HG03095 (cell line): ENCODE measurements at regions not wholly inside any gene's neighbourhood (a gene's known extent, or its start where the extent isn't known, plus 50 kb on each side); places are given as distances from the start of the nearest gene placed in this dataset.
"Not testable (repeated sequence)": the region's sequence is repeated elsewhere in the genome, so short reads cannot be mapped to it uniquely, and the experiment has no call there.

ENCODE experiments used
- ATAC-seq: cut with Tn5 transposase; IDR thresholded peaks from one replicate; pipeline ENCODE4 v1.9.1; 2021; ENCODE audit warnings: moderate library complexity; ENCODE audit not compliant: unreplicated experiment

DNA sequence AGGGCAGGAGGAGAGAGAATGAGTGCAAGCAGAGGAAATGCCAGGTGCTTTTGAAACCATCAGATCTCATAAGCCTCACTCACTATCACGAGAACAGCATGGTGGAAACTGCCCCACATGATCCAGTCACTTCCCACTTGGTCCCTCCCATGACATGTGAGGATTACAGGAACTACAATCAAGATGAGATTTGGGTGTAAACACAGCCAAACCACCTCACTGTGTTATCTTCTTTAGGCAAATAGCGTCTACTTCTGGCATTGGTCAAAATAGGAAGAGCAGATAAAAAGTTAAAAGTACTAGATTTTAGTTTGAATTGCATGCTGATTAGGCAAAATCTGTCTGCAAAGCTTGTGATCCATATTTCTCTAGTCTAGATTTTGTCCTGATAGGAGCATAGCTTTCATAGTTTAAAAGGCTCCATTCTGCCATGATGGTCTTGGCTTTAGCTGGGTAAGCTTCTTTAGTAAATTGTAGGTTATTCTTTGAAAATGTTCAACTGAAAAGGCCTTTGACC lies 267.5 kb downstream of the NKX6-1 start:
- no peak for ATAC-seq

GRCh38 chr4:84224522-84224921 lies 274.6 kb downstream of the NKX6-1 start:
- ATAC-seq: no peak

DNA sequence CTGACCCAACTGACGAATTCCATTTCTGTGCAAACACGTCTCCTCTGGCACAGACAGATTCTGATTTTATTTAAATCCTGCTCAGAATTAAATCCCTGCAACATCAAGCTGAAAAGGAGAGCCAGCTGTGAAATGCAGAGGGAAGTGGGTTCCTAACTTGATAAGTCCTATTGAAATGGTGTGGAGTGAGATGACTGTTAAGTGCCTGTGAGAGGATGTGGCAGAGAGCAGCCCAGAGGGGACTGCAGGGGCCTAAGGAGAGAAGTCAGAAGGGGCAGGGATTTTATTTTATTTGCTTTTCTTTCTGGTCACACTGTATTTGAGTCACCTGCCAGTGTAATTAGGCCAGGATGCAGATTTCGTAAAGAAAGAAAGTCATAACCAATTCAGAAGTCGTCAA lies 277.4 kb downstream of the NKX6-1 start:
- ATAC-seq: no peak

- peak; percentile 59 for ATAC-seq
Measured at GRCh38 chr4:84220990-84221389, 278.1 kb downstream of the NKX6-1 start.

DNA sequence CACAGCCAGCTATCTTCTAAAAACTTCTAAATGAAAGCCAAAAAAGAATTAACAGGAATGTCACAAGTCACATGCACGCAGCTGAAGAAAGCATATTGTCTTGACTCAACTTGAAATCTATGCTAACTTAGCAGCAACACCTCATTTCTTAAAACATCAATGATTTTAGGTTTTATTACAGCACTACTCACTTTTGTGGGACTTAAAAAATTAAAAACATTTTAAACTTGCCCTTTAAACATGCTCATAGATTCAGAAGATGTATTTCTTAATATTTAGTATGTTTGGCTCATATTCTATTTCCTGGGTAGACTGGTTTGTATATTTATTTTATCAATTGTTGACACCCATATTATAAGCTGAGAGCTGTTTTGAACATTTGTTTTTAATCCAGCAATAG lies 279.4 kb downstream of the NKX6-1 start:
- no peak for ATAC-seq

DNA sequence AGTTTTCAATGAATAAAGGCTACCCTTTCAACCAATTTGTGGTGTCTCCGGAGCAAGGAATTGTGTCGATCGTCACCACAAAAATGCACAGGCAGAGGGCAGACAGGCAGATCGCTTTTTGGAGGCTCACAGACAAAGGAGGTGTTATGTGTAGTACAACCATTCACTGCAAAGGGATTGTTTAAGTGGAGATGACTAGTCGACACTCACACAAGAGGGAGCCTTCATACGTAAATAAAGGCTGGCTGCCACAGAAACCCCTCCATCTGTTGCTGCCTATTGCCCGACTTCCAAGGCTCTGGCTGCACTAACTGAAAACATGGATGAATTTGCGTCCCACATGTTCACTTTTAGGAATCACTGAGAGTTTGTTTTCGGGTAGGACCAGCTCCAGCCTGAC lies 281.1 kb downstream of the NKX6-1 start:
- ATAC-seq: no peak

GRCh38 chr4:84215217-84215616 lies 283.9 kb downstream of the NKX6-1 start:
- no peak for ATAC-seq

- not testable (repeated sequence) for ATAC-seq
Measured at GRCh38 chr4:84206226-84206625, 292.9 kb downstream of the NKX6-1 start.

- ATAC-seq: no peak
Measured at GRCh38 chr4:84189144-84189543, 309.9 kb downstream of the NKX6-1 start.

- no peak for ATAC-seq
Measured at GRCh38 chr4:84179409-84179808, 319.7 kb downstream of the NKX6-1 start.

- no peak for ATAC-seq
Measured at GRCh38 chr4:84177831-84178542, 321.1 kb downstream of the NKX6-1 start.

DNA sequence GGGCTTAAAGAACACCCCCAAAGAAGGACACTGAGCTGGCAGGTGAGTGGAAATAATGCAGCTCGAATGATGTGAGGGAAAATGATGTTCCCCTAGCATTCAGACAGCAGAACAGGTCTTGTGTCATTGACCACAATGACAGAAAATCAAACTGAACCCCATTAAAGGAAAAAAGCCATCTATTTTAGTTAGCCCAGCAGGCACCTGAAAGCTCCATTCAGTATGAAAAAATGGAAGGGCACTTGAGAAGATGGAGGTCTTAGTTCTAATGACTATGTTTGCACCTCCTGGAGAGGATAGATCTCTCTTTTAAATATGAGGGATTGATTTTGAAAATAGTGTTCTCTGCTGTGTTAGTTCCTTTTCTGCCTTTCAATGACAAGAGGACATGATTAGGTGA lies 323.1 kb downstream of the NKX6-1 start:
- ATAC-seq: no peak

- ATAC-seq: no peak
Measured at GRCh38 chr4:84171871-84172270, 327.2 kb downstream of the NKX6-1 start.

- ATAC-seq: no peak
Measured at GRCh38 chr4:84167564-84167963, 331.5 kb downstream of the NKX6-1 start.

GRCh38 chr4:84167093-84167492 lies 332.0 kb downstream of the NKX6-1 start:
- ATAC-seq: no peak

DNA sequence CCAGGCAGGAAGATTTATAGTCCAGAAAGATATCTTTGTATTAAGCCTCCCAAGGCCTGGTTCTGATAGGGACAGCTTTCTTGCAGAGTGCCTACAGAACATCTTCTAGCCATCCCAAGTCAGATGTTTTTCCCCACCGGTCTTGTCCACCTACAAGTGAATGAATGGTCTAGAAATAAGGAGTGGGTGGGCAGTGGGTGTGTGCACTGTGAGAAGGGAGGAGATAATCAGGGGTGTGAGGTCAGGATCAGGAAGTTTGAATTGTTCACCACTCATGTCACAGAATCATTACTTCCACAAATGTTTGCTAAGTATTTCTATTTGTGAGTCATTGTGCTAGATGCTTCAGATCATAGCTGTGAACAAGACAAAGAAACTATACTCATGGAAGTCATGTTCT lies 332.6 kb downstream of the NKX6-1 start:
- no peak for ATAC-seq

DNA sequence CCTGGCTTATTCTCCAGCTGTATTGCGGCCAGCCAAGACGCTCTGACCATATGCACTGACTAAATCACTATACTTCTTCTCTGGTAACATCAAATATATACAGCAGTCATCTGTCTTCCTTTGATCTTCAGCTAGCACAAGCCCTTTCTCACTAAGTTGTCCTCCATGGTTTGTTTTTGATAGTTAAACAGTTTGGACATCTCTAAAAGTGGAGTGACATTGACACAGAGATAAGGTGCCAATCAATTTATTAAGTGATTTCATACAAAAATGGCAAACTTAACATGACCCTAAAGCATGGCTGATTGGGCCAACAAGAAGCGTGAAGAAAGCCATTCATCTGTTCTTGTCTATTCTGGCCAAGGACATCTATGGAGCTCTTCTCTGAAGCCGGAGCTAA lies 334.9 kb downstream of the NKX6-1 start:
- ATAC-seq: no peak

DNA sequence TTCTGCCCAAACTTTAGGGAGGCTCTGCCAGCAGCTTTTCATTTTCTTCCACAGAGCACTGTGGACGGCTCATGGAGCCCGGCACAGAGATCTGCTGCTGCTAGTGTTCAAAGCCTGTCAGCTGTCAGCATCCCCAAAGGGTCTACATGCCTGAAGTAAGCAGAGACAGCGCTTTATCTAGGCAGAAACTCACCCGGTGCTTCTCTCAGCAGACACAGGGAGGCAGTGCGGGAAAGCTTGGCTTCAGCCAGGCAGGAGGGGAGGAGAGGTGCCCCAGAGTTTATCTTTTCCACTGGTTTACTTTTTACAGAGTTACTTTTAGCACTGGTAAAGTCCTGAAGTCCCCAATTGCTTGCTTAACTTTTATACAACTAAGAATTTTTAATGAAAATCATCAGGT lies 339.3 kb downstream of the NKX6-1 start:
- ATAC-seq: no peak

GRCh38 chr4:84158670-84159069 lies 340.4 kb downstream of the NKX6-1 start:
- no peak for ATAC-seq

DNA sequence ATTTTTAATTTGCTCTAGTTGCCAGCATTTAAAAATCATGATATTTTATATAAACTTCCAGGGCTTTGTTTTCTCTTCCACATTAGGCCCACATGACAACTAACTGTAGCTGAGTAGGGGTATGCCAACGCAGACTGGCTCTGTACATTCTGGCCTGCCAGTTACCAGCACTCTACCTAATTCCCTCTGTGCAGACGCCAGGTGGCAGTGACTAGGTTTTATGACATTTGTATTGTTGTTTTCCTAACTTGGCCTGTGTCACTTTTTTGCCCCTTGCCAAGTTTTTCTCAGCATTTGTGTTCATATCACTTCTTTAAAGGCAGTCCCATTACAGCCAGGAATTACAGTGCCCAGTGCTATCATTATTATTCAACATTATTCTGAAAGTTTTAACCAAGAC lies 347.5 kb downstream of the NKX6-1 start:
- no peak for ATAC-seq

GRCh38 chr4:84150177-84150576 lies 348.9 kb downstream of the NKX6-1 start:
- no peak for ATAC-seq

GRCh38 chr4:84147831-84148230 lies 351.3 kb downstream of the NKX6-1 start:
- no peak for ATAC-seq
